Endodermal cell (in vitro differentiated cells): ENCODE measurements at regions not wholly inside any gene's neighbourhood (a gene's known extent, or its start where the extent isn't known, plus 50 kb on each side); places are given as distances from the start of the nearest gene placed in this dataset.

Experiments used
- DNase-seq: peaks from one replicate; pipeline ENCODE4 v3.0.0-alpha.2; 2017
- H3K27ac ChIP-seq: 2 replicates; pipeline ENCODE4 v1.5.1; 2013; ENCODE audit warnings: mild to moderate bottlenecking, low read depth, low read length, moderate library complexity
- H3K27me3 ChIP-seq: 2 replicates; pipeline ENCODE4 v1.6.1; 2013; ENCODE audit warnings: mild to moderate bottlenecking, low read length, moderate library complexity; ENCODE audit not compliant: insufficient read depth, control insufficient read depth, poor library complexity, severe bottlenecking
- H3K36me3 ChIP-seq: 2 replicates; pipeline ENCODE4 v1.7.0; 2013; ENCODE audit warnings: mild to moderate bottlenecking, low read length, moderate library complexity; ENCODE audit not compliant: control insufficient read depth, insufficient read depth
- H3K4me1 ChIP-seq: one replicate; pipeline ENCODE4 v1.7.0; 2013; ENCODE audit warnings: low read length; ENCODE audit not compliant: control insufficient read depth, insufficient read depth
- H3K4me3 ChIP-seq: 2 replicates; pipeline ENCODE4 v1.5.1; 2013; ENCODE audit warnings: mild to moderate bottlenecking, low read length, moderate library complexity
- H3K9ac ChIP-seq: 2 replicates; pipeline ENCODE4 v1.6.1; 2013; ENCODE audit warnings: mild to moderate bottlenecking, low read length, moderate library complexity; ENCODE audit not compliant: poor library complexity, severe bottlenecking; ENCODE audit errors: extremely low read depth
- H3K9me3 ChIP-seq: 2 replicates; pipeline ENCODE4 v1.6.1; 2013; ENCODE audit warnings: mild to moderate bottlenecking, low read length, moderate library complexity; ENCODE audit not compliant: control insufficient read depth
- H3K27ac Mint-ChIP-seq: 2 replicates; pipeline ENCODE4 v1.8.0; 2020; ENCODE audit warnings: mixed read lengths
- H3K27me3 Mint-ChIP-seq: 2 replicates; pipeline ENCODE4 v1.8.0; 2021; ENCODE audit warnings: mild to moderate bottlenecking, mixed read lengths; ENCODE audit not compliant: insufficient read depth
- H3K36me3 Mint-ChIP-seq: 2 replicates; pipeline ENCODE4 v1.8.0; 2020; ENCODE audit warnings: low read depth, mixed read lengths
- H3K4me1 Mint-ChIP-seq: 2 replicates; pipeline ENCODE4 v1.8.0; 2020; ENCODE audit warnings: mixed read lengths
- H3K4me3 Mint-ChIP-seq: 2 replicates; pipeline ENCODE4 v1.8.0; 2020; ENCODE audit warnings: mild to moderate bottlenecking, moderate library complexity, mixed read lengths
- H3K9me3 Mint-ChIP-seq: 2 replicates; pipeline ENCODE4 v1.8.0; 2020; ENCODE audit warnings: mild to moderate bottlenecking, mixed read lengths
- CTCF ChIP-seq: fragments of 200-600 bp; sonication (generic); conservative IDR thresholded peaks from 2 replicates; pipeline ENCODE4 v1.5.0; 2021; ENCODE audit warnings: antibody characterized with exemption, mild to moderate bottlenecking
- WGBS, 2 experiments: methylation state at CpG; one replicate each; pipeline versions ENCODE4 v1.1.5 to v1.1.7; 2013; ENCODE audit warnings: missing lambda C conversion rate in 2 of 2, mixed read lengths in 1 of 2; ENCODE audit not compliant: insufficient coverage in 1 of 2, insufficient read length in 1 of 2; 5-methylcytosine and 5-hydroxymethylcytosine counted together

DNA sequence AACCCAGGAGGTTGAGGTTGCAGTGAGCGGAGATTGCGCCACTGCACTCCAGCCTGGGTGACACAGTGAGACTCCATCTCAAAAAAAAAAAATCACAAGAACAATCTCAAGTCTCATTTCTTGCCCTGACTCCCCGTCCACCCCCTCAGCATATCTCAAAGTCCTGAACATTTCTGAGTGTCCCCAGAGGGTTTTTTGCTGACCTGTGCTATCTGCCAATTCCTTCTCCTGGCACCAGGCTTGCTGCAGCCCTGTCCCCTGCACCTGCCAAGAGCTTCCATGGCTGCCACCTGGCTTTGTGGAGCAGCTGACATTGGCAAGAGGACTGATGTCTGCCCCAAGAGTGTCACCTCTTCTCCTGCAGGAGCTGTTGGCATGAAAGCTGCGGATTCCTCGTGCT, 54.9 kb upstream of the PTPRT start:
- Mint-ChIP-seq H3K36me3 (no peaks in the 10 kb centered on the region), H3K27ac (no peak overlapping the region), H3K4me1 (no peaks in the 10 kb centered on the region), H3K27me3 (peaks cover 27% of the 10 kb centered on the region), H3K9me3 (no peaks in the 10 kb centered on the region), H3K4me3 (no peak overlapping the region)
- Histone ChIP-seq H3K27ac (no peak overlapping the region), H3K9ac (no peak overlapping the region), H3K27me3 (peaks cover 10% of the 10 kb centered on the region), H3K36me3 (no peaks in the 10 kb centered on the region), H3K9me3 (no peaks in the 10 kb centered on the region), H3K4me3 (no peak overlapping the region), H3K4me1 (no peaks in the 10 kb centered on the region)
- TF ChIP-seq CTCF, result no peak
- WGBS, 2 experiments, result 84 to 93% methylated on average over 4 to 5 of the region's 5 CpGs
- DNase-seq, result no peak

- H3K27ac Mint-ChIP-seq, result no peak overlapping the region
Measured at GRCh38 chr20:43243672-43244269, 54.1 kb upstream of the PTPRT start.

DNA sequence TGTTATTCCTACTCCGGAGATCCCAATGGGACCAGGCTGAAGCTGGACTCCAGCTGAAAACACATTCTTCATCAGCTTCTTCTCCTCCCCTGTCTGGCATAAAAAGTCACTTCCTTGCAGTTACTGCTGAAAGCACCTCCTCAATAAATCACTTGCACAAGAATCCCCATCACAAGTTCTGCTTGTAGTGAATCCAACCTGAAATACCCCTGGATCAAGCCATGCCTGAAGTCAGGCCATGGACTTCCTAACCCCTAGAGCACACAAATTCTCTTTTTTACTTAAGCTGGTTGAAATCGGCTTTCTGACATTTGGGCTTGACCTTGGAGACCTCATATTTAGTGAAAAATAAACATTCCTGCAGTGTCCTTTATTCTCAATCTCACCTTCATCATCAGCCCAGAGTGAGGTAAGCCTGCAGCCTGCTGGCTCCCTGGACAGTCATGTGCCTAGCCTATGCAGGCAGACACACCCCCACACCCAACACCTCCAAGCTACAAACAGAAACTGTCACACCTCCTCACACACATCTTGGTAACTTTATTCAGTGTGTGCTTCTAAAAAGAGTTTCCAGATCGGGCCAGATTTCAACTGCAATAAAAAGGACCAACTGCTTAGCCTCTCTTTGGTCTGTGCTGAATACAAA, 51.5 kb upstream of the PTPRT start:
- Mint-ChIP-seq H3K27me3 (peaks cover 22% of the 10 kb centered on the region), H3K4me1 (peaks cover 14% of the 10 kb centered on the region), H3K36me3 (no peaks in the 10 kb centered on the region), H3K4me3 (no peak overlapping the region), H3K9me3 (peaks cover 4% of the 10 kb centered on the region), H3K27ac (no peak overlapping the region)
- no peak for TF ChIP-seq CTCF
- Histone ChIP-seq H3K27ac (no peak overlapping the region), H3K27me3 (no peaks in the 10 kb centered on the region), H3K9me3 (no peaks in the 10 kb centered on the region), H3K4me3 (no peak overlapping the region), H3K36me3 (no peaks in the 10 kb centered on the region), H3K9ac (no peak overlapping the region), H3K4me1 (no peaks in the 10 kb centered on the region)
- WGBS, 2 experiments, result 88% methylated on average over 2 to 3 of the region's 3 CpGs
- no peak for DNase-seq

More at GRCh38 chr20:43243672-43244269, 54.1 kb upstream of the PTPRT start:
- Mint-ChIP-seq H3K4me1 (peaks cover 2% of the 10 kb centered on the region), H3K9me3 (peaks cover 4% of the 10 kb centered on the region), H3K36me3 (no peaks in the 10 kb centered on the region), H3K27me3 (peaks cover 29% of the 10 kb centered on the region), H3K4me3 (no peak overlapping the region)
- TF ChIP-seq CTCF, result peak; percentile 71
- WGBS, 2 experiments, result 55 to 69% methylated on average over 2 to 5 of the region's 7 CpGs
- peaks cover 10% of the 10 kb centered on the region for H3K27me3 ChIP-seq
- no peaks in the 10 kb centered on the region for H3K4me1 ChIP-seq
- no peaks in the 10 kb centered on the region for H3K36me3 ChIP-seq
- no peak overlapping the region for H3K27ac ChIP-seq
- H3K4me3 ChIP-seq, result no peak overlapping the region
- peak; percentile 75 for DNase-seq
- no peaks in the 10 kb centered on the region for H3K9me3 ChIP-seq
- H3K9ac ChIP-seq, result no peak overlapping the region
